ENCODE measurements at regions not wholly inside any gene's neighbourhood (a gene's known extent, or its start where the extent isn't known, plus 50 kb on each side); places are given as distances from the start of the nearest gene placed in this dataset.

- Histone ChIP-seq H3K36me3 (ENCODE audit: control insufficient read depth in 4 of 4, insufficient read depth in 3 of 4, low read depth in 1 of 4, low read length in 3 of 4) (no peaks in the 10 kb centered on the region), H3K9me3 (ENCODE audit: control insufficient read depth in 4 of 4, low read length in 3 of 4) (no peaks in the 10 kb centered on the region), H3K9ac (ENCODE audit: low read depth in 1 of 2, low read length in 2 of 2) (no peak overlapping the region), H3K4me3 (ENCODE audit: low read depth in 1 of 3, low read length in 3 of 3) (no peak overlapping the region), H3K27me3 (ENCODE audit: control insufficient read depth in 4 of 4, insufficient read depth in 4 of 4, low read length in 3 of 4) (no peaks in the 10 kb centered on the region), H3K27ac (ENCODE audit: low read depth in 1 of 2, low read length in 2 of 2) (no peak overlapping the region), H3K4me1 (ENCODE audit: control insufficient read depth in 4 of 4, insufficient read depth in 4 of 4, low read length in 3 of 4) (no peaks in the 10 kb centered on the region)
- DNase-seq (ENCODE audit: low spot score) = no peak
- 47% methylated on average over 2 of the region's 2 CpGs for WGBS
- TF ChIP-seq, protein P1, sequence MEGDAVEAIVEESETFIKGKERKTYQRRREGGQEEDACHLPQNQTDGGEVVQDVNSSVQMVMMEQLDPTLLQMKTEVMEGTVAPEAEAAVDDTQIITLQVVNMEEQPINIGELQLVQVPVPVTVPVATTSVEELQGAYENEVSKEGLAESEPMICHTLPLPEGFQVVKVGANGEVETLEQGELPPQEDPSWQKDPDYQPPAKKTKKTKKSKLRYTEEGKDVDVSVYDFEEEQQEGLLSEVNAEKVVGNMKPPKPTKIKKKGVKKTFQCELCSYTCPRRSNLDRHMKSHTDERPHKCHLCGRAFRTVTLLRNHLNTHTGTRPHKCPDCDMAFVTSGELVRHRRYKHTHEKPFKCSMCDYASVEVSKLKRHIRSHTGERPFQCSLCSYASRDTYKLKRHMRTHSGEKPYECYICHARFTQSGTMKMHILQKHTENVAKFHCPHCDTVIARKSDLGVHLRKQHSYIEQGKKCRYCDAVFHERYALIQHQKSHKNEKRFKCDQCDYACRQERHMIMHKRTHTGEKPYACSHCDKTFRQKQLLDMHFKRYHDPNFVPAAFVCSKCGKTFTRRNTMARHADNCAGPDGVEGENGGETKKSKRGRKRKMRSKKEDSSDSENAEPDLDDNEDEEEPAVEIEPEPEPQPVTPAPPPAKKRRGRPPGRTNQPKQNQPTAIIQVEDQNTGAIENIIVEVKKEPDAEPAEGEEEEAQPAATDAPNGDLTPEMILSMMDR (IDR thresholded peaks at IDR 0.05; ENCODE audit: low read depth, low read length, missing input control) = no peak
- TF ChIP-seq RAD21 (IDR thresholded peaks at IDR 0.05) (no peak), YY1 (IDR thresholded peaks at IDR 0.05) (no peak), FOXA2 (IDR thresholded peaks at IDR 0.05) (no peak), NR2F2 (IDR thresholded peaks at IDR 0.05) (no peak), TAF1 (conservative IDR thresholded peaks at IDR 0.05) (no peak), HNF4A (conservative IDR thresholded peaks at IDR 0.05) (no peak), GABPA (IDR thresholded peaks at IDR 0.05 in 1 of 2, conservative IDR thresholded peaks at IDR 0.05 in 1 of 2) (no peak), JUND (IDR thresholded peaks at IDR 0.05) (no peak)
- TF ChIP-seq, protein P2, sequence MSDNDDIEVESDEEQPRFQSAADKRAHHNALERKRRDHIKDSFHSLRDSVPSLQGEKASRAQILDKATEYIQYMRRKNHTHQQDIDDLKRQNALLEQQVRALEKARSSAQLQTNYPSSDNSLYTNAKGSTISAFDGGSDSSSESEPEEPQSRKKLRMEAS (IDR thresholded peaks at IDR 0.05) = no peak
- TF ChIP-seq, protein P3, sequence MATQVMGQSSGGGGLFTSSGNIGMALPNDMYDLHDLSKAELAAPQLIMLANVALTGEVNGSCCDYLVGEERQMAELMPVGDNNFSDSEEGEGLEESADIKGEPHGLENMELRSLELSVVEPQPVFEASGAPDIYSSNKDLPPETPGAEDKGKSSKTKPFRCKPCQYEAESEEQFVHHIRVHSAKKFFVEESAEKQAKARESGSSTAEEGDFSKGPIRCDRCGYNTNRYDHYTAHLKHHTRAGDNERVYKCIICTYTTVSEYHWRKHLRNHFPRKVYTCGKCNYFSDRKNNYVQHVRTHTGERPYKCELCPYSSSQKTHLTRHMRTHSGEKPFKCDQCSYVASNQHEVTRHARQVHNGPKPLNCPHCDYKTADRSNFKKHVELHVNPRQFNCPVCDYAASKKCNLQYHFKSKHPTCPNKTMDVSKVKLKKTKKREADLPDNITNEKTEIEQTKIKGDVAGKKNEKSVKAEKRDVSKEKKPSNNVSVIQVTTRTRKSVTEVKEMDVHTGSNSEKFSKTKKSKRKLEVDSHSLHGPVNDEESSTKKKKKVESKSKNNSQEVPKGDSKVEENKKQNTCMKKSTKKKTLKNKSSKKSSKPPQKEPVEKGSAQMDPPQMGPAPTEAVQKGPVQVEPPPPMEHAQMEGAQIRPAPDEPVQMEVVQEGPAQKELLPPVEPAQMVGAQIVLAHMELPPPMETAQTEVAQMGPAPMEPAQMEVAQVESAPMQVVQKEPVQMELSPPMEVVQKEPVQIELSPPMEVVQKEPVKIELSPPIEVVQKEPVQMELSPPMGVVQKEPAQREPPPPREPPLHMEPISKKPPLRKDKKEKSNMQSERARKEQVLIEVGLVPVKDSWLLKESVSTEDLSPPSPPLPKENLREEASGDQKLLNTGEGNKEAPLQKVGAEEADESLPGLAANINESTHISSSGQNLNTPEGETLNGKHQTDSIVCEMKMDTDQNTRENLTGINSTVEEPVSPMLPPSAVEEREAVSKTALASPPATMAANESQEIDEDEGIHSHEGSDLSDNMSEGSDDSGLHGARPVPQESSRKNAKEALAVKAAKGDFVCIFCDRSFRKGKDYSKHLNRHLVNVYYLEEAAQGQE (IDR thresholded peaks at IDR 0.05) = no peak
Observed at GRCh38 chr18:73979742-73980141, 167.9 kb downstream of the FBXO15 start.

DNA sequence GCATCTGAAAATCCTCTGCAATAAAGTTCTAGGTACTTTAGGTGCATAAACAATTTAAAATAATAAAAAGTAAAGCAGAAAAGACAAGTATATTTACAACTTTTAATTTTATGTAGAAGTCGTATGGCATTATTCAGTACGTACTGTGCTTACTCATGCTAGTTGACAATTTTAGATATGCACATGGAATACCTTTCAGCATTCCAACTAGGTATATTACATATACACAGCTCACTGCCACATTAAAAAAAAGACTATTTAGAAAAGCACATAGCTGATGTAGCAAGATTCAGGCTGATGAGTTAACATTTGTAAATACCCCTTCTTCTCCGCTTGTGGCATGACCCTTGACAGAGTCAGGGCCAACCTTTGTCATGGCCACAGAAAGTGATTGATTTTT, 171.2 kb downstream of the FBXO15 start:
- Histone ChIP-seq H3K27me3 (ENCODE audit: control insufficient read depth in 4 of 4, insufficient read depth in 4 of 4, low read length in 3 of 4) (no peaks in the 10 kb centered on the region), H3K9me3 (ENCODE audit: control insufficient read depth in 4 of 4, low read length in 3 of 4) (no peaks in the 10 kb centered on the region), H3K27ac (ENCODE audit: low read depth in 1 of 2, low read length in 2 of 2) (no peak overlapping the region), H3K4me1 (ENCODE audit: control insufficient read depth in 4 of 4, insufficient read depth in 4 of 4, low read length in 3 of 4) (no peaks in the 10 kb centered on the region), H3K36me3 (ENCODE audit: control insufficient read depth in 4 of 4, insufficient read depth in 3 of 4, low read depth in 1 of 4, low read length in 3 of 4) (no peaks in the 10 kb centered on the region), H3K9ac (ENCODE audit: low read depth in 1 of 2, low read length in 2 of 2) (no peak overlapping the region), H3K4me3 (ENCODE audit: low read depth in 1 of 3, low read length in 3 of 3) (no peak overlapping the region)
- no peak for DNase-seq (ENCODE audit: low spot score)
- 75% methylated on average over 3 of the region's 3 CpGs for WGBS
- TF ChIP-seq HNF4A (conservative IDR thresholded peaks at IDR 0.05) (no peak), SP1 (IDR thresholded peaks at IDR 0.05) (no peak), TAF1 (conservative IDR thresholded peaks at IDR 0.05) (no peak), NR2F2 (IDR thresholded peaks at IDR 0.05) (no peak), JUND (IDR thresholded peaks at IDR 0.05) (no peak), GABPA (IDR thresholded peaks at IDR 0.05 in 1 of 2, conservative IDR thresholded peaks at IDR 0.05 in 1 of 2) (no peak), EGR1 (IDR thresholded peaks at IDR 0.05; ENCODE audit: low read depth in 2 of 2) (no peak), ATF3 (IDR thresholded peaks at IDR 0.05) (no peak), YY1 (IDR thresholded peaks at IDR 0.05) (no peak), RAD21 (IDR thresholded peaks at IDR 0.05) (no peak), FOXA1 (IDR thresholded peaks at IDR 0.05) (no peak), FOXA2 (IDR thresholded peaks at IDR 0.05) (no peak), RXRA (IDR thresholded peaks at IDR 0.05) (no peak)
- TF ChIP-seq, protein P3 (IDR thresholded peaks at IDR 0.05) = no peak
- TF ChIP-seq, protein P4, sequence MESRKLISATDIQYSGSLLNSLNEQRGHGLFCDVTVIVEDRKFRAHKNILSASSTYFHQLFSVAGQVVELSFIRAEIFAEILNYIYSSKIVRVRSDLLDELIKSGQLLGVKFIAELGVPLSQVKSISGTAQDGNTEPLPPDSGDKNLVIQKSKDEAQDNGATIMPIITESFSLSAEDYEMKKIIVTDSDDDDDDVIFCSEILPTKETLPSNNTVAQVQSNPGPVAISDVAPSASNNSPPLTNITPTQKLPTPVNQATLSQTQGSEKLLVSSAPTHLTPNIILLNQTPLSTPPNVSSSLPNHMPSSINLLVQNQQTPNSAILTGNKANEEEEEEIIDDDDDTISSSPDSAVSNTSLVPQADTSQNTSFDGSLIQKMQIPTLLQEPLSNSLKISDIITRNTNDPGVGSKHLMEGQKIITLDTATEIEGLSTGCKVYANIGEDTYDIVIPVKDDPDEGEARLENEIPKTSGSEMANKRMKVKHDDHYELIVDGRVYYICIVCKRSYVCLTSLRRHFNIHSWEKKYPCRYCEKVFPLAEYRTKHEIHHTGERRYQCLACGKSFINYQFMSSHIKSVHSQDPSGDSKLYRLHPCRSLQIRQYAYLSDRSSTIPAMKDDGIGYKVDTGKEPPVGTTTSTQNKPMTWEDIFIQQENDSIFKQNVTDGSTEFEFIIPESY (IDR thresholded peaks at IDR 0.05) = no peak
- TF ChIP-seq, protein P1 (IDR thresholded peaks at IDR 0.05; ENCODE audit: low read depth, low read length, missing input control) = no peak
- TF ChIP-seq, protein P2 (IDR thresholded peaks at IDR 0.05) = no peak

All from liver (tissue), 8 donors.